HG03139 (cell line): ENCODE measurements at regions not wholly inside any gene's neighbourhood (a gene's known extent, or its start where the extent isn't known, plus 50 kb on each side); places are given as distances from the start of the nearest gene placed in this dataset.
"Not testable (repeated sequence)": the region's sequence is repeated elsewhere in the genome, so short reads cannot be mapped to it uniquely, and the experiment has no call there.

ENCODE experiments used
- ATAC-seq: cut with Tn5 transposase; IDR thresholded peaks from one replicate; pipeline ENCODE4 v1.9.1; 2021; ENCODE audit not compliant: unreplicated experiment

GRCh38 chr9:73095425-73095824, 56.2 kb upstream of the ANXA1 start:
- no peak for ATAC-seq

- no peak for ATAC-seq
These were observed 57.8 kb upstream of the ANXA1 start for GRCh38 chr9:73093740-73094379.

- no peak for ATAC-seq
These were observed 58.5 kb upstream of the ANXA1 start for GRCh38 chr9:73093016-73093739.

GRCh38 chr9:73091909-73092308, 59.8 kb upstream of the ANXA1 start:
- no peak for ATAC-seq

GRCh38 chr9:73090214-73090613, 61.5 kb upstream of the ANXA1 start:
- ATAC-seq = no peak

GRCh38 chr9:73089304-73089985, 62.2 kb upstream of the ANXA1 start:
- ATAC-seq = no peak

GRCh38 chr9:73087876-73088275, 63.8 kb upstream of the ANXA1 start:
- ATAC-seq = not testable (repeated sequence)

GRCh38 chr9:73083519-73083918, 68.1 kb upstream of the ANXA1 start:
- ATAC-seq = no peak

GRCh38 chr9:73081979-73082657, 69.5 kb upstream of the ANXA1 start:
- no peak for ATAC-seq

- ATAC-seq = no peak
These were observed 71.5 kb upstream of the ANXA1 start for GRCh38 chr9:73080110-73080694.

- no peak for ATAC-seq
These were observed 72.3 kb upstream of the ANXA1 start for GRCh38 chr9:73079326-73079725.

GRCh38 chr9:73077625-73078030, 74.0 kb upstream of the ANXA1 start:
- ATAC-seq = no peak

GRCh38 chr9:73076970-73077369, 74.7 kb upstream of the ANXA1 start:
- ATAC-seq = no peak

GRCh38 chr9:73074176-73074708, 77.4 kb upstream of the ANXA1 start:
- no peak for ATAC-seq

- ATAC-seq = no peak
These were observed 78.1 kb upstream of the ANXA1 start for GRCh38 chr9:73073337-73074175.

- ATAC-seq = no peak
These were observed 84.6 kb upstream of the ANXA1 start for GRCh38 chr9:73067074-73067473.

GRCh38 chr9:73065439-73065838, 86.2 kb upstream of the ANXA1 start:
- ATAC-seq = no peak

GRCh38 chr9:73064315-73064714, 87.3 kb upstream of the ANXA1 start:
- ATAC-seq = no peak

GRCh38 chr9:73061146-73061545, 90.5 kb upstream of the ANXA1 start:
- ATAC-seq = no peak

GRCh38 chr9:73059247-73059646, 92.4 kb upstream of the ANXA1 start:
- ATAC-seq = no peak
